Fibroblast of pulmonary artery (primary cell): ENCODE measurements at regions not wholly inside any gene's neighbourhood (a gene's known extent, or its start where the extent isn't known, plus 50 kb on each side); places are given as distances from the start of the nearest gene placed in this dataset.

Experiments
- DNase-seq: peaks from one replicate; pipeline ENCODE4 v3.0.0-alpha.2; 2010; ENCODE audit warnings: low read depth
- H3K4me3 ChIP-seq: replicated peaks from 2 replicates; pipeline ENCODE4 v1.5.1; 2011; ENCODE audit warnings: low read depth, mild to moderate bottlenecking, control low read depth, low read length, moderate library complexity
- TF ChIP-seq, protein P1 (sequence below): IDR thresholded peaks from 2 replicates; pipeline ENCODE4 v1.5.1; 2011; ENCODE audit warnings: mild to moderate bottlenecking, control low read depth, low read length, inconsistent platforms; ENCODE audit errors: missing control alignments

- TF ChIP-seq, protein P1, sequence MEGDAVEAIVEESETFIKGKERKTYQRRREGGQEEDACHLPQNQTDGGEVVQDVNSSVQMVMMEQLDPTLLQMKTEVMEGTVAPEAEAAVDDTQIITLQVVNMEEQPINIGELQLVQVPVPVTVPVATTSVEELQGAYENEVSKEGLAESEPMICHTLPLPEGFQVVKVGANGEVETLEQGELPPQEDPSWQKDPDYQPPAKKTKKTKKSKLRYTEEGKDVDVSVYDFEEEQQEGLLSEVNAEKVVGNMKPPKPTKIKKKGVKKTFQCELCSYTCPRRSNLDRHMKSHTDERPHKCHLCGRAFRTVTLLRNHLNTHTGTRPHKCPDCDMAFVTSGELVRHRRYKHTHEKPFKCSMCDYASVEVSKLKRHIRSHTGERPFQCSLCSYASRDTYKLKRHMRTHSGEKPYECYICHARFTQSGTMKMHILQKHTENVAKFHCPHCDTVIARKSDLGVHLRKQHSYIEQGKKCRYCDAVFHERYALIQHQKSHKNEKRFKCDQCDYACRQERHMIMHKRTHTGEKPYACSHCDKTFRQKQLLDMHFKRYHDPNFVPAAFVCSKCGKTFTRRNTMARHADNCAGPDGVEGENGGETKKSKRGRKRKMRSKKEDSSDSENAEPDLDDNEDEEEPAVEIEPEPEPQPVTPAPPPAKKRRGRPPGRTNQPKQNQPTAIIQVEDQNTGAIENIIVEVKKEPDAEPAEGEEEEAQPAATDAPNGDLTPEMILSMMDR = peak; percentile 58
- H3K4me3 ChIP-seq = no peak overlapping the region
- DNase-seq = peak; percentile 64
Measured at GRCh38 chr13:70568571-70568970, 460.3 kb upstream of the KLHL1 start.

- TF ChIP-seq, protein P1 = no peak
- DNase-seq = no peak
- H3K4me3 ChIP-seq = no peak overlapping the region
Measured at GRCh38 chr13:70544706-70545105, 436.5 kb upstream of the KLHL1 start.

GRCh38 chr13:70541451-70541850, 433.2 kb upstream of the KLHL1 start:
- no peak for DNase-seq
- no peak overlapping the region for H3K4me3 ChIP-seq
- TF ChIP-seq, protein P1 = no peak

GRCh38 chr13:70534466-70534865, 426.2 kb upstream of the KLHL1 start:
- TF ChIP-seq, protein P1 = no peak
- DNase-seq = no peak
- no peak overlapping the region for H3K4me3 ChIP-seq

DNA sequence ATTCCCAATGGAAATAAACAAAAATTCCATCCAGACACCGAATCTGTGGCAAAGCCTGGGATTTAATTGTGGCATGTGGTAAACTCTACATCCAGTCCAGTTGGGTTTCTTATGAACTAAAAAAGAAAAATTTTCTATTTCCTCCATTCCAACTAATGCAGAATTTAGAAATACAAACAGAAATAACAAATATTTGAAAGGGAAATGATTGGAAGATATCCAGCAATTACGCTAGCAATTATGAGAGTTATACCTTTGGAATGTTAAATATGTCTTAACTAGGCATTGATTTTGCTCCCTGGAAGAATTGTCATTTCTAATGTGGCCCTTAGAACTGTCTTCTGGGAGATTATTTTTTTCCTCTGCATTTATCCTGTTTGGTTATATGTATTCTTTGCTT, 421.4 kb upstream of the KLHL1 start:
- no peak overlapping the region for H3K4me3 ChIP-seq
- no peak for DNase-seq
- TF ChIP-seq, protein P1 = no peak

DNA sequence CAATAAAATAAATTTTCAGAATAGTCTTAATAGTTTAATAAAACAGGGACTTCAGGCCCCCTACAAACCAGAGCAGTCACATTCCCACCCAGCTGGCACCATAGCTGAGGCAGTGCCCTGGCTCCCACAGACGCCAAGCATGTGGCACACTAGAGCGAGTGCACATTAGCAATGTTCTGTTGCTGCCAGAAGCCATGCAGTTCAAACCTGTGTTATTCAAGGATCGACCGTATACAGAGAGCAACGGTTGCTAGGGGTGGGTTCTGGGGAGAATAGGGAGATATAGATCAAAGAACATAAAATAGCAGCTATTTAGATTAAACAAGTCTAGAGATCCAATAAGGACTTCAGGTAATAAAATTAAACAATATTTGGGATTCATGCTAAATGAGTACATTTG, 419.3 kb upstream of the KLHL1 start:
- DNase-seq = no peak
- H3K4me3 ChIP-seq = no peak overlapping the region
- TF ChIP-seq, protein P1 = no peak

GRCh38 chr13:70523622-70524021, 415.4 kb upstream of the KLHL1 start:
- no peak for DNase-seq
- TF ChIP-seq, protein P1 = no peak
- H3K4me3 ChIP-seq = no peak overlapping the region
